HG03342 (cell line): ENCODE measurements at regions not wholly inside any gene's neighbourhood (a gene's known extent, or its start where the extent isn't known, plus 50 kb on each side); places are given as distances from the start of the nearest gene placed in this dataset.

Experiments used
- ATAC-seq: cut with Tn5 transposase; IDR thresholded peaks from one replicate; pipeline ENCODE4 v1.9.1; 2021; ENCODE audit warnings: mild to moderate bottlenecking, moderate library complexity; ENCODE audit not compliant: unreplicated experiment

GRCh38 chr2:14358774-14359173 lies 273.7 kb upstream of the LRATD1 start:
- no peak for ATAC-seq

GRCh38 chr2:14363137-14363536 lies 269.4 kb upstream of the LRATD1 start:
- ATAC-seq, result no peak

GRCh38 chr2:14363976-14364375 lies 268.5 kb upstream of the LRATD1 start:
- ATAC-seq, result no peak

GRCh38 chr2:14364471-14364870 lies 268.0 kb upstream of the LRATD1 start:
- no peak for ATAC-seq

- ATAC-seq, result no peak
Observed at GRCh38 chr2:14385043-14385442, 247.5 kb upstream of the LRATD1 start.

GRCh38 chr2:14387332-14387731 lies 245.2 kb upstream of the LRATD1 start:
- no peak for ATAC-seq

GRCh38 chr2:14388724-14389123 lies 243.8 kb upstream of the LRATD1 start:
- ATAC-seq, result no peak

- no peak for ATAC-seq
Observed at GRCh38 chr2:14396533-14397083, 235.9 kb upstream of the LRATD1 start.

GRCh38 chr2:14398641-14399040 lies 233.9 kb upstream of the LRATD1 start:
- ATAC-seq, result no peak

- no peak for ATAC-seq
Observed at GRCh38 chr2:14401873-14402272, 230.6 kb upstream of the LRATD1 start.

- no peak for ATAC-seq
Observed at GRCh38 chr2:14408695-14409094, 223.8 kb upstream of the LRATD1 start.

- no peak for ATAC-seq
Observed at GRCh38 chr2:14417551-14417950, 215.0 kb upstream of the LRATD1 start.

- ATAC-seq, result no peak
Observed at GRCh38 chr2:14418115-14418514, 214.4 kb upstream of the LRATD1 start.

- ATAC-seq, result peak; percentile 38
Observed at GRCh38 chr2:14420851-14421250, 211.7 kb upstream of the LRATD1 start.

GRCh38 chr2:14422426-14422825 lies 210.1 kb upstream of the LRATD1 start:
- no peak for ATAC-seq

GRCh38 chr2:14423145-14423906 lies 209.2 kb upstream of the LRATD1 start:
- peak; percentile 34 for ATAC-seq

GRCh38 chr2:14424478-14425390 lies 207.8 kb upstream of the LRATD1 start:
- ATAC-seq, result peak; percentile 74

- no peak for ATAC-seq
Observed at GRCh38 chr2:14425869-14426268, 206.6 kb upstream of the LRATD1 start.

GRCh38 chr2:14428056-14428455 lies 204.5 kb upstream of the LRATD1 start:
- ATAC-seq, result no peak

GRCh38 chr2:14433946-14434495 lies 198.5 kb upstream of the LRATD1 start:
- no peak for ATAC-seq

GRCh38 chr2:14445670-14446069 lies 186.8 kb upstream of the LRATD1 start:
- no peak for ATAC-seq
